Mammary epithelial cell (primary cell): ENCODE measurements at regions not wholly inside any gene's neighbourhood (a gene's known extent, or its start where the extent isn't known, plus 50 kb on each side); places are given as distances from the start of the nearest gene placed in this dataset.

Source experiments
- EZH2 ChIP-seq: IDR thresholded peaks from 2 replicates; pipeline ENCODE4 v1.6.1; 2012; ENCODE audit warnings: low read length, inconsistent platforms, borderline replicate concordance
- TF ChIP-seq, protein P1 (sequence below), 2 donors: IDR thresholded peaks in 1 of 2; conservative IDR thresholded peaks in 1 of 2; 2 replicates each; pipeline ENCODE4 v1.5.1; 2011 to 2012; ENCODE audit warnings: inconsistent platforms in 2 of 2, low read length in 2 of 2, mild to moderate bottlenecking in 2 of 2, control low read depth in 1 of 2, low read depth in 1 of 2; ENCODE audit not compliant: insufficient read depth in 1 of 2; ENCODE audit errors: extremely low read depth in 1 of 2

DNA sequence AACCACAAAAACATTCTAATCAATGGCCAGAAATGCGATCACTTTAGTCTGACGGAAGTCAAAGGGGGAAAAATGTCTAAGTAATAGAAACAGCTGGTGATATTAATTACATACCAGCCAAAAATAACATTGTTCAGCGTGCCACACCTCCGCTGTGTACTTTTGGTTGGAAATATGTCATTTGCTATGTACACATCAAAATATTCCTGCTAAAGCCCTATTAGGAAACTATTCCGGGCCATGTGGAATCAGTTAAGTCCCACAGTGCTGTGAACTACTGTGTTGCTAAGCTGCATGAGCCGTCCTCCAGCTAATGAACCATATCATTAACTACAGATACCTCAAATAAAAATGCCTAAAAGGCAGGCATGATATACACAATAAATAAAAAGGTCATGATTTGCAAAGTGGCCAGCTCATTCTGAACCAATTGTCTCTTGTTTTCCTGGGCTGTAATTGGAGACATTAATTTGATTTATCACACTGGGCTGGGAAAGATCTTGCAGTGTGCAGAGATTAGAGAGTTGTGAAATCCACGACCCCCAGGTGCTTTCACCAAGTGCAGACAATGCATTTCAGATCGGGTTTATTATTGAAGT is 200.5 kb upstream of the LRTM1 start:
- TF ChIP-seq, protein P1, sequence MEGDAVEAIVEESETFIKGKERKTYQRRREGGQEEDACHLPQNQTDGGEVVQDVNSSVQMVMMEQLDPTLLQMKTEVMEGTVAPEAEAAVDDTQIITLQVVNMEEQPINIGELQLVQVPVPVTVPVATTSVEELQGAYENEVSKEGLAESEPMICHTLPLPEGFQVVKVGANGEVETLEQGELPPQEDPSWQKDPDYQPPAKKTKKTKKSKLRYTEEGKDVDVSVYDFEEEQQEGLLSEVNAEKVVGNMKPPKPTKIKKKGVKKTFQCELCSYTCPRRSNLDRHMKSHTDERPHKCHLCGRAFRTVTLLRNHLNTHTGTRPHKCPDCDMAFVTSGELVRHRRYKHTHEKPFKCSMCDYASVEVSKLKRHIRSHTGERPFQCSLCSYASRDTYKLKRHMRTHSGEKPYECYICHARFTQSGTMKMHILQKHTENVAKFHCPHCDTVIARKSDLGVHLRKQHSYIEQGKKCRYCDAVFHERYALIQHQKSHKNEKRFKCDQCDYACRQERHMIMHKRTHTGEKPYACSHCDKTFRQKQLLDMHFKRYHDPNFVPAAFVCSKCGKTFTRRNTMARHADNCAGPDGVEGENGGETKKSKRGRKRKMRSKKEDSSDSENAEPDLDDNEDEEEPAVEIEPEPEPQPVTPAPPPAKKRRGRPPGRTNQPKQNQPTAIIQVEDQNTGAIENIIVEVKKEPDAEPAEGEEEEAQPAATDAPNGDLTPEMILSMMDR (conservative IDR thresholded peaks at IDR 0.05 in 1 of 2, IDR thresholded peaks at IDR 0.05 in 1 of 2; ENCODE audit: extremely low read depth in 1 of 2, insufficient read depth in 1 of 2, low read depth in 1 of 2, low read length in 2 of 2): no peak
- TF ChIP-seq EZH2: no peak
